HG02885 (cell line): ENCODE measurements at regions not wholly inside any gene's neighbourhood (a gene's known extent, or its start where the extent isn't known, plus 50 kb on each side); places are given as distances from the start of the nearest gene placed in this dataset.
"Not testable (repeated sequence)": the region's sequence is repeated elsewhere in the genome, so short reads cannot be mapped to it uniquely, and the experiment has no call there.

Experiments
- ATAC-seq: cut with Tn5 transposase; IDR thresholded peaks from one replicate; pipeline ENCODE4 v1.9.1; 2021; ENCODE audit warnings: mild to moderate bottlenecking; ENCODE audit not compliant: unreplicated experiment, poor library complexity

DNA sequence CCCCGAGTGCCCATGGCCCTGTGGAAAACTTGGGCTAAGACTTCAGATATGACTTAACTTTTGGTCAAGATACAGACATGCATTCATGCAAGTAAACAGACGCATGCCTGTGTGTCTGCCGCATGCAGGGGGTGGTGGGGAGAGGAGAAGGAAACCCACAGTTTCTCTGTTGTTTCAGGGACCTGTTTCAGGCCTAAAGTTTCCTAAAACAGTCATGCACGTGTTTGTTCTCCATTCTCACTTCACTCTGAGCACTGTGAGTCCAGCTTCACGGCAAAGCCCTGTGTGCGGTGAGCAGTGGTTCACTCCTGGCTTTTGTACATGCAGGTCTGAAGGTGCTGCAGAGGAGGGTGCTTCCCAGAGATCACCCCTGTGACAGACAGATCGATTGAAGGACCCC is 158.7 kb downstream of the FOXL1 start:
- no peak for ATAC-seq

DNA sequence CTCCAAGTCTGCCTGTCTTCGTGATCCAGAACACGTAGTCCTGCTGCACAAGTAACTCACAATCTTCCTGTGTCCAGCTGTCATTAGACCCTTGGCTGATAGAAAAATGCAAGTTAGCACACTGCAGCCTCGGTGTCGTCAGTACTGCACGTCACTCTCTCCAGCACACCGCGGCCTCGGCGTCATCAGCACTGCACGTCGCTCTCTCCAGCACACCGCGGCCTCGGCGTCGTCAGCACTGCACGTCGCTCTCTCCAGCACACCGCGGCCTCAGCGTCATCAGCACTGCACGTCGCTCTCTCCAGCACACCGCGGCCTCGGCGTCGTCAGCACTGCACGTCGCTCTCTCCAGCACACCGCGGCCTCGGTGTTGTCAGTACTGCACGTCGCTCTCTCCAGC is 160.0 kb downstream of the FOXL1 start:
- not testable (repeated sequence) for ATAC-seq

DNA sequence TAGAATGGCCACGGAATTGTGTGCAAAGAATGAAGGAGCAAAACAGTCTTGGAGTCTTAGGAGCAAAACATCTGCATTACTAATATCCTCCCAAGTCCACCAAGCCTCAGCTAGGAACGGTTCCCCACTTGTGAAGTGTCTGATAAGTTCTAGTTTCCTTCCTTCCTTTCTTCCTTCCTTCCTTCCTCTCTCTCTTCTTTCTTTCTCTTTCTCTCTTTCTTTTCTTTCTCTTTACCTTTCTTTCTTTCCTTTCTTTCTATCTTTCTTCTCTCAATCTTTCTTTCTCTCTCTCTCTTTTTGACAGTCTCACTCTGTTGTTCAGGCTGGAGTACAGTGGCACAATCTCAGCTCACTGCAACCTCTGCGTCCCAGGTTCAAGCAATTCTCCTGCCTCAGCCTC is 160.8 kb downstream of the FOXL1 start:
- no peak for ATAC-seq

DNA sequence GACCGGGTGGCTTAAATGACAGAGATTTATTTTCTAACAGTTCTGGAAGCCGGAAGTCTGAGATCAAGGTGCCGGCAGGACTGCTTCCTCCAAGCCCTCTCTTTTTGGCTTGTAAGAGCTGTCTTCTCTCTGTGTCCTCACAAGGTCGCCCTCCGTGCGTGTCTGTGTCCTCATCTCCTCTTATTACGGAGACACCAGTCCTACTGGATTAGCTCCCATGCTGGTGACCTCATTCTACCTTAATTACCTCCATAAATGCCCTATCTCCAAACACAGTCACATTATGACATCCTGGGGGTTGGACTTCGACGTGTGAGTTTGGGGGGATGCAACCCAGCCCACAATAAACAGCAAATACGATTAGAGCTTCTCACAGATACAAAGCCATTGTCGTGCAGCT is 161.5 kb downstream of the FOXL1 start:
- no peak for ATAC-seq

DNA sequence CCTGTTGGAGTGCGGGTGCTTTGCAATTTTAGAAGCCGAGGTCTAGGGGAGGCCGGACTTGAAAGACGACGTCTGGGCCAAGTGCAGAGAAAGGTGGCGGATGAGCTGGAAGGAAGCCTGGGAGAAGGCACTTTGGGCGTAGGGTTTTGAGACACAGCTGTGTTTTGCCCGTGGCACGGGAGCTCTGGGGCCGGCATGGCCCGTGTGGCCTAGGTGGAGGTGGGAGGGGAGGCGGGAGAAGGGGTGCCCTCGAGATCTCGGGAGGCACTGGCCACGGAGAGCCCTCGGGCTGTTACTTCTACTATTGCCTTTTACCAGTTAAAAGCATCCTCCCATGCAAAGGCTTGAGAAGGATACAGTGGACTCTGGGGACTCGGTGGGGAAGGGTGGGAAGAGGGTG is 161.9 kb downstream of the FOXL1 start:
- no peak for ATAC-seq

DNA sequence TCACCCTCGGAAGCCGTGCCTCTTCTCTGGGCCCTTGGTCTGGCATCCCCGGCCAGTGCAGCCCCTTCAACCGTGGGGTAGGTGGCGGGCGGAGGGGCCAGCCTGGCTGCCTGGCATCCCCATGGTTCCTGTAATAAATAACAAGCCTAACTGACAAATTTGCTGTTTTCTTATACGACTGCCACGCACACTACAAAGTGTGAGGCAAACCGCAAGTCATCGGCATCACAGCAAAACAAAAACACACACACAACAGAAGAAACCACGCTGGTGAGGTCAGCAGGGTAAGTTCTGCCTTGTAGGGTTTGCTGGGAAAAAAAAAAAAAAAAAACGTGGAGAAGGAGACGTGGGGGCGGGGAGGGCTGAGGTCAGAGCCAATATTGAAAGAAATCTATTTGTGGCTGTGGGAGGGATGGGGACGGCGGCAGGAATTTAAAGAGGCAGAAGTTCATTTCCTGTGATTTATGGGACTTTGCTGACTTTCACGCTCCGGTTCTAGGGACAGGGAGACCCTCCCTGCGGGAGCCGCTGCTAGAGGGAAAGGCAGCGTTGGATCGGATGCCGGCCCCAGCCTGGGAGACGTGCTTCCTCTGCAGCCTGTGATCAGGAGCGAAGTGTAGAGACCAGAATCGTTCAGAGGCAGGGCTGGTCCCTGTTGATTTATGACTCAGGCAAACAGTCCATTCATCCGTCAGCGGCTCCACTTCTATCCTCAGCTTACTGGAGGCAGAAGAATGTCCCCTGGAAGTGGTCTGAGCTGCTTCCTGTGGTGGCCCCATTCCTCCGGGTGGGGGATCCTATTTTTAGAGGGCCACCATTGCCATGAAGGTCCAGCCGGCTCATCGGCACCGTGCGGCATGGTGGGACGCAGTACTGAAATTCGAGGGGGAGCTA is 162.8 kb downstream of the FOXL1 start:
- no peak for ATAC-seq

DNA sequence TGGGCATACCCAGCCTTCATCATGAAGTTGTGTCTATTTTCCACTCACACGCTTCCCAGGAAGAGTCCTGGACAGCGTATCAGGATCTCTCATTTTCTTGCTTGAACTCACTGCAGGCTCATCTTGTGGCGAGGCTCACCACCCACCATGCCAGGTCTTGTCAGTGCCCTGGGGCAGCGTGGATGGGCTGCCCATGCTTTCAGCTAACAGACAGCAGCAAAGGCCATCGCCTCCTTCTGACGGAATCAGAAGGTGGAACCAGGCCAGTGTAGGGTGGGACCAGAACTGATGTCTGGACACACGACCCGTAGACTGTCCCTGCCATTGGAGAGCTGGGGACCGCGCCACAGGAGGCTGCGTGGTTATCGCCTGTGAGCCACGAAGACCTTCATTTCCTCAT is 169.4 kb downstream of the FOXL1 start:
- no peak for ATAC-seq

DNA sequence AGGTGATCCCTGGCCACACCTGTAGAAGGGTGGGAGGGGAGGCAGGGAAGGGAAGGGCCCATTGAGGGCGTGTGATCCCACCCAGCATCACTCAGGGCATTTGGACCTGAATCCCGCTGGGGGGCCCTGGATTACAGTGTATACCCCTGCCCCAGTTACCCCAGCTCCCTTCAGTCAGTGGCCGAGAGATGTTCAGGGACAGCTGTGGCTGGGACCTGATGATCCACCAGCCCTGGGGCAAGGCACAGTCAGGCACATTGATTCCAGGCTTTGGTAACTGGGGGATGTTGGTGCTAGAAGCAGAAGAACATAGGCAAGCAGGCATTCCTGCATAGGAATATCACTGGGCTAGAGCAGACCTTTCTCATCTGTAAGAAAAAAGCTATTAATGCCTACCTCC is 170.3 kb downstream of the FOXL1 start:
- ATAC-seq = no peak

DNA sequence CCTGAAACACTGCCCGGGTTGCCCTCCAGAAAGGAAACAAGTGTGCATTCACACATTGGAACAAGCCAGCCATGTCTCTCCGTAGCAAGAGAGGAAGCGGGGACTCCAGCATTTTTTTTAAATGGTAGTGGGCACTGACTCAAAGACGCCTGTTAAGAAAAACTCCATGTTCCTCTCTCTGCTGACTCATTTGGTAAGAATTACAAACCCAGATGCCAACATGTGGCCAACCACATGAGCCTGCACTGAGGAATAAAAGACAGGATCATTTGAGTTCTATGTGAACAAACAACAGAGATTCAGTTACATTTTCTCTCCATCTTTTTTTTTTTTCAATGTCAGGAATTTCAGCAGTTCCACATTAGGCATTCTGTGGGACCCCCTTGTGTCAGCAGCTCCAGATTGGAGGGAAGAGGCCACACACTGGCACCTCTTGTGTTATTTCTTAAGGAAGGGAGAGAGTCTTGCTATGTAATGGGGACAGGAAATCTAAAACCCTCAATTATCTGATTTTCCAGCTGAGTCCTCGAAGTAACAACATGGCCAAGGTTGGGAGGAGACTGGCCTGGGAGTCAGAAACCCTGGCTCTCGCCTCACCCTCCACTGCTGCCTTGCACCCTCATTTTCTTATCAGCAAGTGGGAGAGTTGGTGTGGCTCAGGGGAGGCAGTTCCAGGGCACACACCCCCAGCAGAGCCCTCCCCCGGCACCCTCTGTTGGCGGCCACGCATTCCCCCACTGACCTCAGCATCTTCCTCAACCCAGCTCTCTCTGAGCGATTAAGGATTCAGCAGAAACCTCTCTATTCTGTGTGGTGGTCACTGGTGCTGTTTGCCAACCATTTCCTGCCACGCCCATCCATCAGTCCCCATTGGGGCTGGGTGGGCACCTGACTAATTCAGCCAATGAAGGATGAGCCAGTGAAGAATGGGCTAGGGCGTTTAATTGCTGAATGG is 173.0 kb downstream of the FOXL1 start:
- ATAC-seq = no peak

DNA sequence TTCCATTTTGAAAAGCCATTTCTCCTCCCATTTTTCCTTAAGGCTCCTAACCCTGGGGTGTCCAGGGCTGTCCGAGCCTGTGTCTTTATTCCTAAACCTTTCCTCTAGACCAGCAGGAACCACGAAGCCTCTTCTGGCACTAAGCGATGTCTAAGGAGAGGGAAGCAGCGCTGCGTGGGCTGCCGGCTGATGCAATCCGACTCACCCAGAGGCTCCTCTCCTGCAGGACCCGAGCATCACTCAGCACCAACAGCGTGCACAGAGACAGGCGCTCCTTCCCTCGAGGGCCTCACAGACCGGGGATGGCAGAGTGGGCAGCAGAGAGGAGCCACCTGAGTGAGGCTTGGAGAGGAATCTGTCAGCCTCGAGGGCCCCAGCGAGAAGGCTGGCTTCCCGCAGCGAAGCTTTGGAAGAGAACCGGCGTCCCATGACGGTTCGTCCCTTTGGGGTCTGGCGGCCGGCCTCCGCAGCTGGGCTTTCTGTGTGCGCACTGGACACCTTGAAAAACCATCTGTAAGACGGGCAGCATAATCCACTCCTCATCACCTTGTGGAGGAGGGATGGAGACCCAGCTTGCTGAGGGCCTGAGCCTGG is 174.3 kb downstream of the FOXL1 start:
- no peak for ATAC-seq

DNA sequence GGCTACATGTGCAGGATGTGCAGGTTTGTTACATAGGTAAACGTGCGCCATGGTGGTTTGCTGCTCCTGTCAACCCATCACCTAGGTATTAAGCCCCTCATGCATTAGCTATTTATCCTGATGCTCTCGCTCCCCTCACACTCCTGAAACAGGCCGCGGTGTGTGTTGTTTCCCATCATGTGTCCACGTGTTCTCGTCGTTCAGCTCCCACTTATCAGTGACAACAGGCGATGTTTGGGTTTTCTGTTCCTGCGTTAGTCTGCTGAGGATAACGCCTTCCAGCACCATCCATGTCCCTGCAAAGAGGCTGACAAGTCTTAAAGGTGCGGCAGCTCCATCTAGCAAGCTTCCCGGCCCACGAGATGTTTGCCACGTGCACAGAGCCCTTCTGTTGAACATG is 175.1 kb downstream of the FOXL1 start:
- no peak for ATAC-seq

DNA sequence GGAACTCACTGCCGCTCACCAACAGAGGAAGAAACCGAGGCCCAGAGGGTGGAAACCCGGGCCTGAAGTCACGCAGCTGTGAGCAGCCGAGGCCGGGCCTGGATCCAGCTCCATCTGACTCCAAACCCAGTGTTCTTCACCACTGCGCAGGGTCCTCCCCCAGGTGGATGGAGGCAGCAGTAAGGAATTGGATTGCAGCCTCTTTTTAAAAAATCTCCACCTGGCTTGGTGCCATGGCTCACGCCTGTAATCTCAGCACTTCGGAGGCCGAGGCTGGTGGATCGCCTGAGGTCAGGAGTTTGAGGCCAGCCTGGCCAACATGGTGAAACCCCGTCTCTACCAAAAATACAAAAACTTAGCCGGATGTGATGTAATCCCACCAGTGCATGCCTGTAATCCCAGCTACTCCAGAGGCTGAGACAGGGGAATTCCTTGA is 177.2 kb downstream of the FOXL1 start:
- ATAC-seq = no peak

DNA sequence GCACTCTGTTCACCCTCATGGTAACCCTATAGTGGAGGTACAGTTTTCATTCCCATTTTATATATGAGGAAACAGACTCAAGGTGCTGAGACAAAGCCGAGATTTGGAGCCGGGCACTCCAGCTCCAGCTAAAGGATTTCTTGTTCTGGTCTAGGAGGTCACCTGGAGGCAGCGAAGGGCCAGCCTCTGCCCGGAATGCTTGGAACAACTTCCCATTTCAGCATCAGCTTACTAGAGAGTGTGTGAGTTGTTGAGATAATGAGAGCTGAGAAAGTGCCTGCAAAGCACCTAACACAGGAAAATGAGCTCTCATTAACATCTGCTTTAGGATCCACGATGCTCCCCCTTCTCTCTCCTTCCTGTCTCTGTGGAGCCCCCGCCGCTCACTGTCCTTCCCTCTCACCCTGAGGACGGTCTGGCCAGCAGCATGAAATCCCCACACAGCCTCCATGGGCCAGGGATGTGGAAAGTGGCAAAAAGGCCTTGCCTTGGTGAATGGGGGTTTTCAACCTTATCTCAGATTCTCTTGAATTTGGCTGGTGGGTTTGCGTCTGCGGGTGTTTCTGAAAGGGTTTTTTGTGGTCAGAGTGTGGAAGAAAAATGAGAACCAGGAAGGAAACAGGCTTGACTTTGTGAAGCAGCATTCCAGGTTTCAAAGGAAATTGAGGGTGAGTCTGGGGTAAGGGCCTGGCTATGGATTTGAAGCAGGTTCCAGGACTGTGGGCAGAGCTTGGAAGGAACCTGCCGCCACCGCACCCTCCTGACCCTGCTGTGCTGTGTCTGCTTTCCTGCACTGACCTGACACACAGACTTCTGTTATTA is 178.7 kb downstream of the FOXL1 start:
- ATAC-seq = no peak

DNA sequence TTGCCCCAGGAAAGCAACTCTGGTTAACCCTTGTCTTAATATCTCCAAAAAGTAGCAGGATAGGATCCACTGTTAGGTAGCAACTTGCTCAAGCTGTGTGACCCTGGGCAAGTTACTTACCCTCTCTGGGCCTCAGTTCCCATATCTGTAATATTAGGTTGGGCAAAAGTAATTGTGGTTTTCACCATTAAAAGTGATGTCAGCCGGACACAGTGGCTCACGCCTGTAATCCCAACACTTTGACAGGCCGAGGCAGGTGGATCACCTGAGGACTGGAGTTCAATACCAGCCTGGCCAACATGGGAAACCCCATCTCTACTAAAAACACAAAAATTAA is 179.3 kb downstream of the FOXL1 start:
- ATAC-seq = no peak

DNA sequence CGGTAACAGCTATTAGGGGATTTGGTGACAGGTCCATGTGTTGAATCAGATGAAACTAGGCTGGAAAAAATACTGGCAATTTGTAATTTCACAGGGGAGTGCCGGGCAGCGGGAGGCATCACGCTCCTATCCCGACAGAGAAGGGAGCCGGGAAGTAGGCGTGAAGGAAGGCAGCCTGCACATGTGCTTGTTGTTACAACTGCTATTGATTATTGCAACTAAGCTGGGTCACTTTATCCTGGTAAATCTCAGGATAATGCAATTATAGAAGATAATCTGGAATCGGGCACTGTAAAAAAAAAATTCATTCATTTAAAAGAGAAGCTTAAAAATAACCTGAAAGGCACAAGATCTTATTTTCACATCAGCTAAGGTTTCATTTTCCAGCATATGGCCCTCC is 180.6 kb downstream of the FOXL1 start:
- no peak for ATAC-seq

DNA sequence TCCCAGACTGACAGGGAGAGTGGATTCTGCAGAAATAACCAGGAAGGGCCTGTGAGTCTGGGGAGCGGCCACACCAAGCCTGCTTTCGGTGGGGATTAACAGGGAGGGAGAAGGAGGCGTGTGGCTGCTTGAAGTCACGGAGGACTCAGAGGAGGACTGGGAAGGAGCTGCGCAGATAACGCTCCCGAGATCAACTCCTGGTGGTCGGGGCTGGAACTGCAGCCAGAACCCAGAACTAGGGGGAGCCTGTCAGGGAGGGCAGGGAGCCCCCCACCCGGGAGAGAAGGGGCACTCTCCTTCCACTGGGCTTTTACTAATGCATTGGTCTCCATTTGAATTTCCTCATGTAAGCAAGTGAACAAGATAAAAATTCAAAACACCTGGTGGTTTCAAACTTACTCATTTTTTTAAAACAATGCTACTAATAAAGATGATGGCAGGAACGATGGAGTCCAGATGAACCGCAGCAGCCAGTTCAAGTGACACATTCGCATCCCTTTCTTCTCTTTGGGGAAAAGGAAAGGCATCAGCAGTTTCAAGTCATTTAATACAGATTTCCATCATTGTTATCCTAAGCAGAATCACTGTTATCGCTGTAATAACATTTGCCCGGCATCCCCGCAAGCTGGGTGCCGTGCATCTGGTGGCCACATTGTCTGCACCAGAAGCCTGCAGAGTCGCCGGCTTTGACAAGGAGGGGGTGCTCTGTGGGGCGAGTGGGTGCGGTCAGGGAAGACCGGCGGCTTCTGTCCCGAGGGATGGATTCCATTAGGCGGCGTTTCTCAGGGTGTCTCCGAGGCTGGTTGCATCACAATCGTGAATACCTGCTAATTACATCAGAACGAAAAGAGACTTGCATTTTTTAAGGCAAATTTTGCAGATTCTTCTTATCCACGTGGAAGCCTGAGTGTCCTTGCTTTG is 183.0 kb downstream of the FOXL1 start:
- no peak for ATAC-seq

DNA sequence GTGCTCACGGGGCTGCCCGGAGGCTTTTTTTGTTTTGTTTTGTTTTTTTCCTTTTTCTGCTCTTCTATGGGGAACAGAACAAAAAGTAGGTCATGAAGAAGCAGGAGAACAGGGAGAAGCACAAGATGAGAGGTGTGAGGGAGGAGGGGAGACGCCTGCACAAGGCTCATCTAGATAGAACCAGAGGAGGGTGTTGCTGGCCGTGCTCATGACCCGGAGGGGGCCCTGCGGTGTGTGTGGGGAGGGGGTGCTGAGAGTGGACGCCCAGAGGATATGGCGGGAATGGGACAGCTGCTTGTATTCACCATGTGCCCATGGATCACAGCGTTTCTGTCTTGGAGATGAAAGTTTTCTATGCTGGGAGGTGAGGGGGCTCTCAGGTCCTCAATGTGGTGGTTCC is 183.7 kb downstream of the FOXL1 start:
- no peak for ATAC-seq

DNA sequence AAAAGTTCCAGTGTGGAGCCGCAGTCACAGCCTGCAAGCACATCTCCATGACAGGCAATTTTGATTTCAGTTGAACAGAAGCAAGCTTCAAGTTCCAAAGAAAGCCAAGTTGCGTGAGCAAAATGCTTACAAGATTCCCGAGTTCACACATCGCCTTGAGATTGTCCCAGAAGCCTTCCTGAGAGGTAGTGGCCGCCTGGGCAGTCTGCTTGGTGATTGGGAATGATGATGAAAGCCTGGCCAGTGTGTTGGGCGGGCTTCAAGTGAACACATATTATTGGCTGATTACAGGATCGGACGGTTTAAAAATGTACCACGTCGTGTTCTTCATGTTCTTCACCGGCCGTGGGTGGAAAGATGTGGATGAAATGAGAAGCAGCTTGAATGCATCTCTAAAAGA is 185.5 kb downstream of the FOXL1 start:
- ATAC-seq = no peak

DNA sequence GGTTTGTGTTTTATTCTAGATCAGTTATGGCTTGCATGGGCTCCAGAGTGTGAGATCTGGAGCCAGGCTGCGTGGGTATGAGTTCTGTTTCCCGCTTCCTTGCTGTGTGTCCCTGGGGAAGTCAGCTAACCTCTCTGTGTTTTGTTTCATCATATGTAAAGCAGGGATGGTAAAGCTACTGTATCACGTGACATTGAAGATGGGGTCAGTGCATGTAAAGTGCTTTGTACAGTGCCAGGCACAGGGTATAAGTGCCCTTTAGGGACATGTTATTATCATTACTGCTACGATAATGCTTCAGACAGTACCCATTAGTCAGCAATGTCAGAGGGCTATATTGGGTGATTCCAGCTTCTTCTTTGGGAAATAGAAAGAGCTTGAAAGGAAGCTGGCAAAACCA is 186.2 kb downstream of the FOXL1 start:
- ATAC-seq = no peak
